NCI-H82 treated with DMSO at 0.1 percent for 48 hours (cell line): ENCODE measurements at regions not wholly inside any gene's neighbourhood (a gene's known extent, or its start where the extent isn't known, plus 50 kb on each side); places are given as distances from the start of the nearest gene placed in this dataset.
"Not testable (repeated sequence)": the region's sequence is repeated elsewhere in the genome, so short reads cannot be mapped to it uniquely, and the experiment has no call there.

Experiments
- DNase-seq: peaks from one replicate; lab custom pipeline; 2025; ENCODE audit not compliant: unreplicated experiment; lab: John Stamatoyannopoulos, UW

GRCh38 chr12:131448254-131448795 lies 262.6 kb upstream of the SFSWAP start:
- DNase-seq: no peak

DNA sequence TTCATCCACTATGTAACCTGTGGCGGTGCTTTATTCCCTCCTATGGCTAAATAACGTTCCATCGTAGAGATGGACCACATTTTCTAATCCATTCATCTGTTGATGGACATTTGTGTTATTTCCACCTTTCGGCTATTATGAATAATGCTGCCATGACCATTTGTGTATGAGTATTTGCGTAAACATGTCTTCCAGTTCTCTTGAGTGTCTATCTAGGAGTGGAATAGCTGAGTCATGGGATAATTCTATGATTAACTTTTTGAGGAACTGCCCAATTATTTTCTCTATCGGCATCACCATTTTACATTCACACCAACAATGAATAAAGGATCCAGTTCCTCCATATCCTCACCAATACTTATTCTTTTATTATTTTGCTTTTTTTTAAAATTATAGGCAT lies 261.9 kb upstream of the SFSWAP start:
- DNase-seq: no peak

GRCh38 chr12:131452444-131452860 lies 258.4 kb upstream of the SFSWAP start:
- DNase-seq: no peak

GRCh38 chr12:131454418-131455217 lies 256.3 kb upstream of the SFSWAP start:
- DNase-seq: no peak

- DNase-seq: no peak
These were observed 255.7 kb upstream of the SFSWAP start for GRCh38 chr12:131455218-131455506.

DNA sequence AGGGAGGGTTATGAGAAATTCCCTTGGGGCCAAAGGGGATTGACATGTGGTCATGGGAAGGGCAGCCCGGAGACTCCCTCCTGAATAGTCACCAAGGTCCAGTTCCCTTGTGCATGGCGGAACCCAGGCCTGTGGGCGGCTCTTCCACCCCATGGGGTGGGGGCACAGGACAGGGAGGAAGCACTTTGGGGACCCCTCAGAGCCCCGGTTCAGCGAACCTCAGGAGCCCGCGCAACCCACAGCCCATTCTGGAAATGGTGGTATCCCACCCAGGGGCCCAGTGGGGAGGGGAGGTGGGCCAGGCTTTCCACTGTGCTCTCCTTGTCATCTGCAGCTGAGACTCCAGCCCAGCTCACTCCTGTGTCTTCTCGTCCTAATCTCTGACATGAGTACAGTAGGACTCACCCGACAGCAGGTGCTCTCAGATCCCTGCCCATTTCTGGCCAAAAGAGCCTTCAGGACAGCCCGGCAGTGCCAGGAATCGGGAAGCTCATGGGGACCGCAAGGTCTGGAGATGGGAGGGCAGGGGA lies 255.2 kb upstream of the SFSWAP start:
- DNase-seq: no peak

- DNase-seq: no peak
These were observed 254.4 kb upstream of the SFSWAP start for GRCh38 chr12:131456301-131457027.

- no peak for DNase-seq
These were observed 253.9 kb upstream of the SFSWAP start for GRCh38 chr12:131457028-131457310.

DNA sequence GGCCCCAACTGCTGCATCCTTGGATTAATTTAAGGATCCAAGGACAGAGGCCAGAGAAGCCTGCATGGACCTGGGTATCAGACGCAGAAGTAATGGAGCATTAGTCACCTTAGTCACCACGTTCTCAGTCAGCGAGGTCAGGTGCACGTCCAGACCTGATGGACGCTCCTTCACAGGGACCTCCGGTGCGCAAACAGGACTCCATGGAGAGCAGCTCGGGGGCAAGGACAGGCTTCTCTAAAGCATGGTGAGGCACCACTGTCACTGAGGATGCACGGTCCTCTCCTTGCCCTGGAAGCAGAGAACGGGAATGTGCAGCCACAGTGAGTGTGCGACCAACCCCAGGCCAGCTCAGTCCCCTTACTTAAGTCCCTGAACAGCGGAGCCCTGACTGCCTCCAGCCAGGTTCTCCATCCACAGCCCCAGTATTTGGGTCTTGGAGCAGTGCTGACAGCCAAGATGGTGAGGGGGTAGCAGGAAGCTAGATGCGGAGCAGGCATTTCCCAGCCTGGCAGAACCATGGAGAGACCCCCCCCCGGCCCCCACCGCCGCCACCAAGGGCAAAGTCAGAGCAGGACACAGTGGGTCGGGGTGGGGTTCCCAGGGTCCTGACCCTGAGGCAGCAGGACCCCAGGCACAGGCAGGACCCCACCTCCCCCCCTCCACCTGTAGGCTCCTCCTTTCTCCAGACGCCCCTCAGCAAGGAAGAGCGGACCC lies 253.4 kb upstream of the SFSWAP start:
- DNase-seq: no peak

DNA sequence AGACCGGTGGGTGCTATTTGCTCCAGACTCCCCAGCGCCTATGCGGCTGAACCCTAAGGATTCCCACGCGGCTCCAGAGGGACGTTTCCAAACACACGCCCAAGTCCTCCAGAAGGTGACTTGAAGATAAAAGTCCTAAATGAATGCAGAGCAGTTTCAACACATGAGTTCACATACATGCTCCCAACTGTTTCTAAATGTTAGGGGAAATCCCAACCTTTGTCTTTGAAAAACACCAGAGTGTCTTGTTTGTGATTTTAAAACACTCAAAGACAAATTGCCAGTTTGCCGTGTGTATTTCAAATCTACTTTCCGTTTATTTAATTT lies 252.9 kb upstream of the SFSWAP start:
- no peak for DNase-seq

DNA sequence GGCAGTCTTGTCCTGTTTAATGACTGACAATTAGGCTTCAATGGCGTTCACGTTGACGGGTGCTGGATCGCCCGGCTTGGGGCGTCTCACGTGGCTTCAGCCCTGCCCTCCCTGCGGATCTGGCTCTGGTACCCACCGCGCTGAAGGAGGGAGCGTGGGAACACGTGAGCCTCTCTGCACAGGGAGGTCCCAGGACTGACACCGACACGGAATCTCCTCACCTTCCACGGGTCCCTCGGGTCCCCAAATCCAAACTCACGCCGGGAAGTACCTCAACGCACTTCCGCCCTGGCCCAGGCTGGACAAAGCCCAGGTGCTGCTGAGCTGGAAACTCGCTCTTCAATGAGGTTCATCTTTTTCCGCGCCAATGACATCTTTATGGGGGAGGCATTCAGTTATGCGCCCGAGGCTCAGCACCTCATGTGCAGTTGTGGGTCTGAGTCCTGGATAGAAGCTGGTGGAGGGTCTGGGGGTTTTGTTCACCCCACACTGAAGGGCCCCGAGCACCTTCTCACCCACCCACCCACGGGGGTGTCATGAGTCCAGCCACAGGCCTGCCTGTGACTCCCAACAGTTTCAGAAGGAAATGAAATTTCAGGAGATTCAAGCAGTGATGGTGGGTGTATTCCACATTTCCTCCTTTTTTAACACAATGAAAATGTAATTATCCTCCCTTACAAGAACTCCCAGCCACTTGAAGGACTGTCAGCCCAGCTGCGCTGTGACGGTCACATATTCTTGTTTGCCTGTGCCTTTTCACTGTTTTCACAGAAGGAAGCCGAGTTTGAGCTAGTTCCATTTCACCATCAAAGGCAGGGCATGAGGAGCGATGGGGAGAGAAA lies 251.7 kb upstream of the SFSWAP start:
- no peak for DNase-seq

DNA sequence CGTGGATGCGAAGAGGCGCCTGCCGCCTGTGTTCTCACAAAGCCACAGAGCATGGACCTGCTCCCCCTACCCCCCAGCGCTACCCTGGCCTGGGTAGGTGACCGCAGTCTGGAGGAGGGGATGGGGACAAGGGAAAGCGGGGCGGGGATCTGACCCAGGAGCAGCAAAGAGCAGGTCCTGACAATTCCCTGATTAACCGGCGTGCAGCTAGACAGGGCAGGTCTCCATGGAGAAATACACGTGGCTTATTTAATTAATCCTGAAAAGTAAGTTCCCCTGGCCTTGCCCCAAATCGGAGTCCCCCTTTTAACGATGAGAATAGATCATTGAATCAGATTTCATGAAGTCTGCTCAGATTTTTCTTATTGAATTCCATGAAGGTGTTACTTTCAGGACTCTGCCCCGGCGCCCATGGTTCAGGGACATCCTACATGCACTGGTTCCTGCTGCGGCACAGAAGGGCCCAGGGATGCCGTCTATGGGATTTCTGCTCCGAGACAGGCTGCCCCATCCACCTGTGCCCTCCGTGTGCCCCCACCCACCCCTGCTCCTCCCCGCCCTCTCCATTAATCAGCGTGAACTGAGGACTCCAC lies 251.0 kb upstream of the SFSWAP start:
- DNase-seq: no peak

- no peak for DNase-seq
These were observed 250.4 kb upstream of the SFSWAP start for GRCh38 chr12:131460520-131460919.

DNA sequence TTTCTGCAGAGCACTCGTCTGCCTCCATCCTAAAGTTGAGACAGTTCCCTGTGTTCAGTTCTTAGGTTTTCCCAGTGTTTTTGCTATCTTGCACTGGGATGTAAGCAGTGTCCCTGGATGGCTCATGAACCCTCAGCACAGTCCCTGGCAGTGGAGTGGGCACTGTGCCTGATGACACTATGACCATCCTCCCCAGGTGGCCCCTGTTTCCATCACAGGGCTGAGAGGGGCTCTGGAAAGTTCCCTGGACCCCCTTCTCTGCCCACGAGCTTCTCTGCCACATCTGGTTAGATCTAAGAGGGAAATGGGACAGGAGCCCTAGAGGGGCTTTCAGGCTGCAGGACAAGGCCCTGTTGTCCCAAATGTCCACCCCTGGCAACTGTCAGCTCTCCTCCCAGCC lies 249.8 kb upstream of the SFSWAP start:
- no peak for DNase-seq

- no peak for DNase-seq
These were observed 247.7 kb upstream of the SFSWAP start for GRCh38 chr12:131463174-131463573.

- no peak for DNase-seq
These were observed 246.8 kb upstream of the SFSWAP start for GRCh38 chr12:131464081-131464480.

GRCh38 chr12:131466306-131466705 lies 244.6 kb upstream of the SFSWAP start:
- DNase-seq: no peak

DNA sequence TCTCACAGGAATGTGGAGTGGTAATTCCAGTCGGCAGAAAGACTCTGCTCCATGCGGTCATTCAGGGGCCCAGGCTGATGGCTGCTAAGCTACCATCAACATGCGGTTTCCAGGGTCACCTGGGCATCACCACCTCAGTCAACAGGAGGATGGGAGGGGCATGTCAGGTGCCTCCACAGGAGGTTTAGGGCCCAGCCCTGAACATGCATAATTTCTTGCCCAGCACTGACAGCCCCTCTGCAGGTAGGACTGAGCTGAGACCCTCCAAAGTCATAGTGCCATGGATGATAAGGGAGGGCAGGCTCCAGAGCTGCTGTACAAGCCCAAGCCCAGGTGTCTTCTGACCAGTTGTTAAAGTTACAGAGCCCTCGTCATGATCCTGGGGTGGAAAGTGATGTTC lies 244.0 kb upstream of the SFSWAP start:
- DNase-seq: no peak

GRCh38 chr12:131468206-131468605 lies 242.7 kb upstream of the SFSWAP start:
- DNase-seq: no peak

DNA sequence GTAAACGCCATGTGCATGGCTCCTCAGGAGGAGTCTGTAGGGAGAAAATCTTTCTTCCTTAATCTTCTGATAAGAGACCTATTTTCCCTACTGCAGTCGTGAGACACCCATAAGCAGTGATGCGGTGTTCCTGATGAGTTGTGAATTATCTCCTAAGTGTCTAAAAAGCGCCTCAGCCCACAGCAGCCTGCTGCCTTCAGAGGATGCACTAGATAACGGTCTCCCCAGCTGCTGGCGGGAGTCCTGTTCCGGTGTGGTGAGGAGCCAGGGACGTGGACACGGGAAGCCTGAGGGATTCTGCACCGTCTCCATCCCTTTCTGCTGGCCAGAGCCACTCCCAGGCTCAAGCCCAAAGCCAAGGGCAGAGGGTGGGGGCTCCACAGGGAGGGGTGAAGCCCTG lies 240.9 kb upstream of the SFSWAP start:
- DNase-seq: not testable (repeated sequence)
